Tibial nerve (tissue), 3 donors: ENCODE measurements at regions not wholly inside any gene's neighbourhood (a gene's known extent, or its start where the extent isn't known, plus 50 kb on each side); places are given as distances from the start of the nearest gene placed in this dataset.

ENCODE experiments used
- CTCF ChIP-seq, 5 experiments: fragments of 200-600 bp in 3 of 5; fragments of 450-650 bp in 2 of 5; sonication (generic) in 3 of 5; IDR thresholded peaks; one replicate each; pipeline ENCODE4 v1.5.1; 2016 to 2019; ENCODE audit warnings: antibody characterized with exemption in 5 of 5, mild to moderate bottlenecking in 3 of 5, moderate library complexity in 2 of 5
- POLR2A ChIP-seq, 2 donors: fragments of 450-650 bp; IDR thresholded peaks; one replicate each; pipeline ENCODE4 v1.6.1; 2017; ENCODE audit warnings: antibody characterized with exemption in 2 of 2, mild to moderate bottlenecking in 2 of 2, moderate library complexity in 2 of 2

DNA sequence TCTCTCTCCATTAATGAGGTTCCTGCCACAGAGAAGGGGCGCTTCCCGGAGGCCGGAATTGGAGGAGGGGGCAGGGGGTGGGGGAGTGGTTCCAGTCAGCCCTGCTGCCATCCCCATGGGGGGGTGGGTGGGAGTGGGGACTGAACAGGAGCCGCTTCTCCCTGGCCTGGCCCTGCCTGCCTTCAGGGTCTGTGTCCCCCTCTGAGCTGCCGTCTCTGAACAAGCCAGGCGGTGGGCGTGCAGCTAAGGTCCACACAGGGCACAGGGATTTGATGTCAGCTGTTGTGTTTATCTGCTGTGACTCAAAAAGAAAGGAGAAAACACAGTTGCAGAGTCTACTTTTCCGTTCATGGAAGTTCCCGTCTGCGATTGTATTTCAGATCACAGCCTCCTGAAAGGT, 141.5 kb upstream of the PCBD1 start:
- TF ChIP-seq CTCF (IDR thresholded peaks at IDR 0.05) (no peak), POLR2A (IDR thresholded peaks at IDR 0.05) (no peak)
